Activated CD8-positive, alpha-beta T cell treated with anti-CD3 and anti-CD28 coated beads, Interleukin-2, amount 10 ng/mL, durations not matched to agents 7 days and 5 days (primary cell): ENCODE measurements at regions not wholly inside any gene's neighbourhood (a gene's known extent, or its start where the extent isn't known, plus 50 kb on each side); places are given as distances from the start of the nearest gene placed in this dataset.
"Not testable (repeated sequence)": the region's sequence is repeated elsewhere in the genome, so short reads cannot be mapped to it uniquely, and the experiment has no call there.

Source experiments
- ATAC-seq: fragments of 150-1000 bp; cut with Tn5 transposase; one replicate; pipeline ENCODE4 v1.10.0; 2021; ENCODE audit warnings: moderate library complexity
- CTCF ChIA-PET: fragments of 350-600 bp; sonication (Branson Sonifier 250); formaldehyde crosslinking; loops from one replicate; lab custom pipeline; 2021; ENCODE audit warnings: antibody characterized with exemption; lab: Charles Lee
- POLR2A ChIA-PET: fragments of 350-600 bp; sonication (Branson Sonifier 250); formaldehyde crosslinking; loops from one replicate; lab custom pipeline; 2021; ENCODE audit warnings: antibody characterized with exemption; lab: Charles Lee
- DNase-seq: peaks from one replicate; pipeline ENCODE4 v3.0.0-alpha.2; 2020
- H3K27ac Mint-ChIP-seq: one replicate; pipeline ENCODE4 v1.8.0; 2021; ENCODE audit warnings: mild to moderate bottlenecking, mixed read lengths
- H3K27me3 Mint-ChIP-seq: one replicate; pipeline ENCODE4 v1.8.0; 2021; ENCODE audit warnings: low read depth, mixed read lengths
- H3K36me3 Mint-ChIP-seq: one replicate; pipeline ENCODE4 v1.8.0; 2021; ENCODE audit warnings: low read depth, mixed read lengths
- H3K4me1 Mint-ChIP-seq: one replicate; pipeline ENCODE4 v1.8.0; 2021; ENCODE audit warnings: low read depth, mixed read lengths
- H3K4me3 Mint-ChIP-seq: one replicate; pipeline ENCODE4 v1.8.0; 2021; ENCODE audit warnings: mild to moderate bottlenecking, mixed read lengths
- H3K9me3 Mint-ChIP-seq: one replicate; pipeline ENCODE4 v1.8.0; 2022; ENCODE audit warnings: mixed read lengths; ENCODE audit not compliant: insufficient read depth

DNA sequence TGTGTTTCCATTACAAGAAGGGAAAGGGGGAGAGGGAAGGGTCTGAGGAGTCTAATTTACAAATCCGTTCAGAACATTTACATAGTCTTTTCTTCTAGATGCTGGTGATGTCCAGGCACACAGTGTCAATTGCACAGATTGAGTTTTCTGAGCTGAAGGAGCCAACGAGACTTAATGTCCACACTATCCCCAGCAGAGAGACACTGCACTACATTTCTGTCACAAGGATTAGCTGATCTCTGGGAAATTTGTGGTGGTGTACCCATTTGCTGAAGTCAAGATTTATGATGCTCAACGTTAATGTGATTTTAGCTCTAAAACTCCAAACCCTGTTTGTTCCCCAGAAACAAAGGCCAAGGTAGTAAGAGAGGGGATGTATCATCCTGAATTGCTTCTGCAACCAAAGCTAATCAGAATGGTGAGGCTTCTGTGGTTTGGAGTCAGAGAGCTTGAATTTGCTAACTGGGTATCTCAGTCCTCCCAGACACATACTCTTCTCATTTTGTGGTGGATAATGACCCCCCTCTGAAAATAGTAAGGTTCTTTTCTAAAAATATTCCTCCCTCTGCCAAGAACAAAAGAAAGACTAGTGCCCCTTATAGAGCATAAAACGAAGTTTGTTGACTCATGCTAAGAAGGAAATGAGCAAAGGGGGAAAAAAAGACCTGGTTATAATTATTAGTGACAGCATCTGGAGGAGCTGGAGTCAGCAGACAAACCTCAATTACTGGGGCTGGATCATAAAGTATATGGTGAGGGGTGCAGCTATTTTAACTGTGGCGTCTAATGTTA, 416.9 kb downstream of the PSAT1 start:
- H3K4me1 Mint-ChIP-seq = no peaks in the 10 kb centered on the region
- POLR2A ChIA-PET = no interaction called here

DNA sequence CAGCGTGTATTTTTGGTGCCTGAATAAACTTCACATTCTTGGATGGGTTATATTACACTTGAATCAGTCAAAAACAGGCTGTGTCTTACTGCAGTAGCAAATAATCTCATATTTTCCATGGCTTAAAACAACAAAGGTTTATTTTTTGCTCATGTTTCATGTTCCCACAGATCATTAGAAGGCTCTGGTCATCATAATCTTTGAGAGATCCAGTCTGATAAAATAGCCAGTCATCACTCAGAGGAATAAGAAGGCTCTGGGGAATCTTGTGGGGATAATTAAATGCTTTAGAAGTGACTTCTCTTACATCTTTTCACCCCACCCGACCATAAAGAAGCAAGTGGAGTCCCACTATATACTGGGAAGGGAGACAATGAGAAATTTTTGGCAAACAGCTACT, 417.7 kb downstream of the PSAT1 start:
- Mint-ChIP-seq H3K27me3 (no peaks in the 10 kb centered on the region), H3K4me1 (no peaks in the 10 kb centered on the region)
- CTCF ChIA-PET = no interaction called here

More for the DNA sequence above, 416.9 kb downstream of the PSAT1 start:
- H3K36me3 Mint-ChIP-seq = no peaks in the 10 kb centered on the region
- H3K27ac Mint-ChIP-seq = no peak overlapping the region
- H3K9me3 Mint-ChIP-seq = peaks cover 3% of the 10 kb centered on the region
- ATAC-seq (no peak), DNase-seq (no peak)
- H3K27me3 Mint-ChIP-seq = no peaks in the 10 kb centered on the region
- CTCF ChIA-PET = interaction anchor here (0.7 kb wide), 1 partner anchor 57 kb away, joined by 3 read pairs; no protein-coding TSS in a partner anchor
- H3K4me3 Mint-ChIP-seq = no peak overlapping the region

DNA sequence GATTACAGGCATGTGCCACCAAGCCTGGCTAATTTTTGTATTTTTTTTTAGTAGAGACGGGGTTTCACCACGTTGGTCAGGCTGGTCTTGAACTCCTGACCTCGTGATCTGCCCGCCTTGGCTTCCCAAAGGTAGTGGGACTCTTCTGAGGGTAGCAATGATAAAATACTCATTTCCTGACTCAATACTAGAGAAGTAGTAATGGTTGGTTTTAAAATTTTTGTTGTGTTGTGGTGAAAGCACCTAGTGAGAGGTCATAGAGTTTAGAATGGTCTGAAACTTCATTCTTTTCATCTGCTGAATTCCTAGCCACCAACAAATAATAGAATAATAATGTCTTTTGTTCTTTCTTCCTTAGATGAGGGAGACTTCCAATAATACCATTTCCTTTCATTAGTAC, 422.1 kb downstream of the PSAT1 start:
- ATAC-seq, H3K4me3 Mint-ChIP-seq, H3K4me1 Mint-ChIP-seq, H3K36me3 Mint-ChIP-seq, POLR2A ChIA-PET, CTCF ChIA-PET, H3K27ac Mint-ChIP-seq, DNase-seq, H3K27me3 Mint-ChIP-seq, H3K9me3 Mint-ChIP-seq: not testable (repeated sequence)

More for the DNA sequence above, 417.7 kb downstream of the PSAT1 start:
- POLR2A ChIA-PET = no interaction called here
- Mint-ChIP-seq H3K9me3 (peaks cover 3% of the 10 kb centered on the region), H3K27ac (no peak overlapping the region), H3K4me3 (no peak overlapping the region), H3K36me3 (no peaks in the 10 kb centered on the region)
- no peak for DNase-seq
- no peak for ATAC-seq

- ChIA-PET POLR2A (no interaction called here), CTCF (no interaction called here)
- no peak for ATAC-seq
- H3K4me3 Mint-ChIP-seq = no peak overlapping the region
- no peaks in the 10 kb centered on the region for H3K27me3 Mint-ChIP-seq
- H3K27ac Mint-ChIP-seq = no peak overlapping the region
- peaks cover 9% of the 10 kb centered on the region for H3K9me3 Mint-ChIP-seq
- no peak for DNase-seq
- no peaks in the 10 kb centered on the region for H3K4me1 Mint-ChIP-seq
- no peaks in the 10 kb centered on the region for H3K36me3 Mint-ChIP-seq
These were observed 428.0 kb downstream of the PSAT1 start for GRCh38 chr9:78724896-78725295.

DNA sequence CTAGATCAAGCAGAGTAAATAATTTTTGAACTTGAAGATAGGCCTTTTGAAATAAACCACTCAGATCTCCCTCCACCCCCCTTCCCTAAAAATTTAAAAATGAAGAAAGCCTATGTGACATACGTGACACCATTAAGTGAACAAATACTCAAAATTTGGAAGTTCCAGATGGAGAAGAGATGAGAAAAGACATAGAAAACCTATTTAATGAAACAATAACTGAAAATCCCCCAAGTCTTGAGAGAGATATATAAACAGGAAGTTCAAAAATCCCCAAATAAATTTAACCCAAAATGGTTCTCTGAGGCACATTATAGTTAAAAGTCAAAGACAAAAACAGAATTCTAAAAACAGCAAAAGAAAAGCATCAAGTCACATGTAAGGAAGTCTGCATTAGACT, 428.6 kb downstream of the PSAT1 start:
- Mint-ChIP-seq H3K4me3 (no peak overlapping the region), H3K27ac (no peak overlapping the region), H3K36me3 (no peaks in the 10 kb centered on the region), H3K4me1 (no peaks in the 10 kb centered on the region), H3K27me3 (no peaks in the 10 kb centered on the region), H3K9me3 (peaks cover 9% of the 10 kb centered on the region)
- POLR2A ChIA-PET = no interaction called here
- no peak for ATAC-seq
- no peak for DNase-seq
- CTCF ChIA-PET = no interaction called here

DNA sequence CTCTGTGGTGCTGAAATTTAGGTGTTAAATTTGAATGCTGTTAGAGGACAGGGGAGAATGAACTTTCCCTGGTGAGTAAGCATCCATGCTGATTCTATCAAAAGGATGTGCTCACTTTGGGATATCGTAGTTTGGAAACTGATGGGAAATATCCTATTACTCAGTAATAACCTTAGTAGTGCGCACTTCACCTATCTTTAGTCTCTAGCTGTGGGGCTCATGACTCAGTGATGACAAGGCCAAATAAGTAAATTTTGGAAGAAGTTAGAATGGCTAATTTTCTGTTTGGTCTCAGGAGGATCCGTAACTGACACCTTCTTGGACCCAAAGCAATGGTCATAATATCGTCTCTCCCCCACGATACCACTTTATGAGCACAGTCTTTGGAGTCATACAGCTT, 448.4 kb downstream of the PSAT1 start:
- no peak overlapping the region for H3K27ac Mint-ChIP-seq
- ChIA-PET POLR2A (no interaction called here), CTCF (no interaction called here)
- DNase-seq (no peak), ATAC-seq (no peak)
- H3K4me1 Mint-ChIP-seq = no peaks in the 10 kb centered on the region
- H3K36me3 Mint-ChIP-seq = no peaks in the 10 kb centered on the region
- no peaks in the 10 kb centered on the region for H3K27me3 Mint-ChIP-seq
- no peak overlapping the region for H3K4me3 Mint-ChIP-seq
- H3K9me3 Mint-ChIP-seq = peaks cover 7% of the 10 kb centered on the region

GRCh38 chr9:78746010-78746409, 449.1 kb downstream of the PSAT1 start:
- Mint-ChIP-seq H3K4me1 (no peaks in the 10 kb centered on the region), H3K9me3 (peaks cover 1% of the 10 kb centered on the region), H3K27me3 (no peaks in the 10 kb centered on the region), H3K36me3 (no peaks in the 10 kb centered on the region), H3K27ac (no peak overlapping the region), H3K4me3 (no peak overlapping the region)
- POLR2A ChIA-PET = no interaction called here
- DNase-seq (no peak), ATAC-seq (no peak)
- CTCF ChIA-PET = no interaction called here

DNA sequence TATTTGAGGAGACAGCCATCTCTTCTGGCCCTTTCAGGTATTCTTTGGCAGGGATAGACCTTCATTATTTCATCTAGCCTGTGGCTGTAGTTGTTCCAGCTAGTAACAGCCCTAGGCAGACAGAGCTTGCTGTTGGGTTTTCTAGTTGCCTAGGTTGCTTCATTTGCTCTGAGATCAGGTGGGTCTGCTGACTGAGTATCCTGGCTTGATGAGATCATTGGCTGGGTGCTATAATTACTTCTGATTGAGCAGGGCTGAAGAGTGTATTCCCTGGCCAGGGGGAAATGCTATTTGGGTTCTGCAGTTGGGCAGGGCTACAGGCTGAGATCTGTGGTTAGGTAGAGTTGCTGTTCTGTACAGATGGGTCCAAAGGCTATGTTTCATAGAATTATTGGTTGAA, 456.1 kb downstream of the PSAT1 start:
- Mint-ChIP-seq H3K27me3 (no peaks in the 10 kb centered on the region), H3K36me3 (no peaks in the 10 kb centered on the region)

GRCh38 chr9:78756813-78757510, 460.0 kb downstream of the PSAT1 start:
- DNase-seq = no peak
- no peak overlapping the region for H3K4me3 Mint-ChIP-seq
- H3K27ac Mint-ChIP-seq = no peak overlapping the region
- POLR2A ChIA-PET = no interaction called here
- H3K36me3 Mint-ChIP-seq = no peaks in the 10 kb centered on the region
- CTCF ChIA-PET = no interaction called here
- ATAC-seq = no peak
- no peaks in the 10 kb centered on the region for H3K27me3 Mint-ChIP-seq
- no peaks in the 10 kb centered on the region for H3K4me1 Mint-ChIP-seq
- H3K9me3 Mint-ChIP-seq = no peaks in the 10 kb centered on the region

More for the DNA sequence above, 456.1 kb downstream of the PSAT1 start:
- Mint-ChIP-seq H3K4me3 (no peak overlapping the region), H3K9me3 (no peaks in the 10 kb centered on the region), H3K4me1 (no peaks in the 10 kb centered on the region), H3K27ac (no peak overlapping the region)
- ChIA-PET POLR2A (interaction anchor here (0.5 kb wide), 1 partner anchor 200 kb away, joined by 3 read pairs; no protein-coding TSS in a partner anchor), CTCF (no interaction called here)
- no peak for ATAC-seq
- no peak for DNase-seq

GRCh38 chr9:78763424-78763823, 466.5 kb downstream of the PSAT1 start:
- H3K27me3 Mint-ChIP-seq = no peaks in the 10 kb centered on the region

DNA sequence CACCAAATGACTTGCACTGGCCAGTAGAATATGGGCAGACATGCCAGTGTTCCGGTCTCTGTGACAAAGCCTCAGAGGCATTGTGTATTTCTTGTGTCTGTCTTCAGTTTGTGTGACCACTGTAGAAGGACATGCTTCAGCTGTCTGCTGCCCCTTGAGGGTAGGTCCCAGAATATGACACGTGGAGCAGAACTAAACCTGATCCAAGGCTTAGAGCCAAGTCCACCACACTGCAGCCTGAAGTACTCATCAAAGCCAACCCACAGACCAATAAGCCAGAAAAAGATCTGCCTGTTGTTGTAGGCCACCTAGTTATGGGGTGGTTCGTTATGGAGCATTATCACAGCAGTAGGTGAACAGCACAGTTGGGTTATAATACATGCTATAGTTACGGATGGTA, 468.9 kb downstream of the PSAT1 start:
- no peaks in the 10 kb centered on the region for H3K4me1 Mint-ChIP-seq
- no peaks in the 10 kb centered on the region for H3K9me3 Mint-ChIP-seq
- no peaks in the 10 kb centered on the region for H3K36me3 Mint-ChIP-seq
- no peak overlapping the region for H3K4me3 Mint-ChIP-seq
- DNase-seq (no peak), ATAC-seq (no peak)
- CTCF ChIA-PET = no interaction called here
- POLR2A ChIA-PET = interaction anchor here (0.6 kb wide), 1 partner anchor 806 kb away, joined by 3 read pairs; no protein-coding TSS in a partner anchor
- no peaks in the 10 kb centered on the region for H3K27me3 Mint-ChIP-seq
- no peak overlapping the region for H3K27ac Mint-ChIP-seq

More at GRCh38 chr9:78763424-78763823, 466.5 kb downstream of the PSAT1 start:
- no peaks in the 10 kb centered on the region for H3K36me3 Mint-ChIP-seq
- H3K27ac Mint-ChIP-seq = no peak overlapping the region
- no peak for ATAC-seq
- CTCF ChIA-PET = no interaction called here
- POLR2A ChIA-PET = no interaction called here
- H3K4me3 Mint-ChIP-seq = no peak overlapping the region
- no peak for DNase-seq
- no peaks in the 10 kb centered on the region for H3K4me1 Mint-ChIP-seq
- no peaks in the 10 kb centered on the region for H3K9me3 Mint-ChIP-seq

GRCh38 chr9:78767490-78767889, 470.6 kb downstream of the PSAT1 start:
- ChIA-PET CTCF (no interaction called here), POLR2A (no interaction called here)
- no peak overlapping the region for H3K4me3 Mint-ChIP-seq
- H3K9me3 Mint-ChIP-seq = no peaks in the 10 kb centered on the region
- DNase-seq (no peak), ATAC-seq (no peak)
- no peaks in the 10 kb centered on the region for H3K36me3 Mint-ChIP-seq
- no peak overlapping the region for H3K27ac Mint-ChIP-seq
- no peaks in the 10 kb centered on the region for H3K27me3 Mint-ChIP-seq
- no peaks in the 10 kb centered on the region for H3K4me1 Mint-ChIP-seq
